HCT116 (cell line): ENCODE measurements at regions not wholly inside any gene's neighbourhood (a gene's known extent, or its start where the extent isn't known, plus 50 kb on each side); places are given as distances from the start of the nearest gene placed in this dataset.

ENCODE experiments used
- ATAC-seq: fragments of 200-7000 bp; cut with Tn5 transposase; 2 replicates; pipeline ENCODE4 v1.9.1; 2020; ENCODE audit warnings: mild to moderate bottlenecking, moderate library complexity
- BruUV-seq: library from RNA; stranded (reverse); fragments of 400-500 nt; replicated peaks from 2 replicates; lab custom pipeline; 2021; lab: Mats Ljungman, UMichigan
- CTCF ChIA-PET: fragments of 300-600 bp; sonication (Branson Sonifier 250); formaldehyde crosslinking; loops from one replicate; lab custom pipeline; 2021; ENCODE audit warnings: antibody characterized with exemption; lab: Charles Lee
- POLR2A ChIA-PET: fragments of 300-600, 350-600 bp; sonication (Branson Sonifier 250); formaldehyde crosslinking; loops from one replicate; lab custom pipeline; 2021; ENCODE audit warnings: antibody characterized with exemption; lab: Charles Lee
- RAD21 ChIA-PET, 2 experiments: fragments of 300-600 bp; sonication (Branson Sonifier 250); formaldehyde crosslinking; loops; one replicate each; lab custom pipeline; 2023; ENCODE audit warnings: low total read pairs in 2 of 2; ENCODE audit not compliant: uncharacterized antibody in 2 of 2, unreplicated experiment in 2 of 2, low non-redundant PET in 1 of 2; lab: Charles Lee
- DNase-seq: peaks from one replicate; pipeline ENCODE4 v3.0.0-alpha.2; 2010; ENCODE audit warnings: low read depth, low spot score
- H2AFZ ChIP-seq: fragments of 200-600 bp; shearing (Covaris generic), sonication (generic); 2 replicates; pipeline ENCODE4 v1.6.1; 2017; ENCODE audit warnings: low read depth, mixed run types, mixed read lengths, antibody characterized with exemption, low read length; ENCODE audit not compliant: poor library complexity, severe bottlenecking
- H3K27ac ChIP-seq: 2 replicates; pipeline ENCODE4 v1.5.1; 2012; ENCODE audit warnings: low read depth, low read length
- H3K27me3 ChIP-seq: fragments of 200-600 bp; sonication (generic); 2 replicates; pipeline ENCODE4 v1.6.1; 2016; ENCODE audit warnings: mixed run types, low read length, mixed read lengths; ENCODE audit not compliant: insufficient read depth
- H3K36me3 ChIP-seq, 2 experiments: fragments of 200-500 bp in 1 of 2; fragments of 200-600 bp in 1 of 2; sonication (Bioruptor generic) in 1 of 2; sonication (generic) in 1 of 2; 2 replicates each; pipeline versions ENCODE4 v1.5.1 to v1.6.1; 2014 to 2016; ENCODE audit warnings: low read length in 2 of 2, inconsistent platforms in 1 of 2, mixed read lengths in 1 of 2, mixed run types in 1 of 2; ENCODE audit not compliant: insufficient read depth in 2 of 2, control insufficient read depth in 1 of 2
- H3K4me1 ChIP-seq, 2 experiments: fragments of 200-600 bp in 1 of 2; sonication (generic) in 1 of 2; 2 replicates each; pipeline versions ENCODE4 v1.5.1 to v1.6.1; 2012 to 2017; ENCODE audit warnings: low read length in 2 of 2, inconsistent platforms in 1 of 2, mild to moderate bottlenecking in 1 of 2, mixed read lengths in 1 of 2, mixed run types in 1 of 2, moderate library complexity in 1 of 2; ENCODE audit not compliant: insufficient read depth in 2 of 2, control insufficient read depth in 1 of 2
- H3K4me2 ChIP-seq: fragments of 200-600 bp; sonication (generic); 2 replicates; pipeline ENCODE4 v1.6.1; 2017; ENCODE audit warnings: mixed run types, low read length, mixed read lengths
- H3K4me3 ChIP-seq, 2 experiments: fragments of 200-600 bp in 1 of 2; sonication (generic) in 1 of 2; replicated peaks in 1 of 2; 2 replicates each; pipeline ENCODE4 v1.5.1; 2011 to 2016; ENCODE audit warnings: low read length in 2 of 2, control low read depth in 1 of 2, low read depth in 1 of 2, mild to moderate bottlenecking in 1 of 2, mixed read lengths in 1 of 2, mixed run types in 1 of 2
- H3K79me2 ChIP-seq: fragments of 200-600 bp; sonication (generic); 2 replicates; pipeline ENCODE4 v1.6.1; 2017; ENCODE audit warnings: mild to moderate bottlenecking, mixed run types, low read length, moderate library complexity, mixed read lengths; ENCODE audit not compliant: insufficient read depth
- H3K9ac ChIP-seq: fragments of 200-600 bp; sonication (generic); 2 replicates; pipeline ENCODE4 v1.6.1; 2016; ENCODE audit warnings: low read length, mixed read lengths
- H3K9me2 ChIP-seq: fragments of 200-600 bp; sonication (generic), shearing (Covaris generic); 2 replicates; pipeline ENCODE4 v1.6.1; 2017; ENCODE audit warnings: mixed run types, mild to moderate bottlenecking, moderate library complexity; ENCODE audit not compliant: insufficient read depth
- H3K9me3 ChIP-seq, 2 experiments: fragments of 200-500 bp in 1 of 2; fragments of 200-600 bp in 1 of 2; sonication (Bioruptor generic) in 1 of 2; sonication (generic) in 1 of 2; 2 replicates each; pipeline ENCODE4 v1.6.1; 2014 to 2017; ENCODE audit warnings: low read length in 2 of 2, mixed read lengths in 2 of 2, inconsistent platforms in 1 of 2, low read depth in 1 of 2, mild to moderate bottlenecking in 1 of 2, mixed run types in 1 of 2, moderate library complexity in 1 of 2; ENCODE audit not compliant: control insufficient read depth in 1 of 2, insufficient read depth in 1 of 2
- H4K20me1 ChIP-seq: fragments of 200-600 bp; sonication (generic), shearing (Covaris generic); 2 replicates; pipeline ENCODE4 v1.6.1; 2017; ENCODE audit warnings: mixed run types, mild to moderate bottlenecking, moderate library complexity; ENCODE audit not compliant: insufficient read depth
- EGR1 ChIP-seq: IDR thresholded peaks from 2 replicates; pipeline ENCODE4 v1.6.1; 2012; ENCODE audit warnings: low read depth
- ELF1 ChIP-seq: IDR thresholded peaks from 2 replicates; pipeline ENCODE4 v1.6.1; 2012; ENCODE audit warnings: low read depth, borderline replicate concordance
- JUND ChIP-seq: IDR thresholded peaks from 2 replicates; pipeline ENCODE4 v1.6.1; 2012
- POLR2A ChIP-seq: IDR thresholded peaks from 2 replicates; pipeline ENCODE4 v1.7.0; 2011; ENCODE audit warnings: borderline replicate concordance; ENCODE audit not compliant: insufficient read depth, insufficient read length; ENCODE audit errors: extremely low read depth
- RAD21 ChIP-seq: IDR thresholded peaks from 2 replicates; pipeline ENCODE4 v1.6.1; 2012; ENCODE audit warnings: low read depth, mild to moderate bottlenecking
- SP1 ChIP-seq: IDR thresholded peaks from 2 replicates; pipeline ENCODE4 v1.6.1; 2012; ENCODE audit warnings: low read depth
- SRF ChIP-seq: IDR thresholded peaks from 2 replicates; pipeline ENCODE4 v1.6.1; 2012; ENCODE audit warnings: low read depth
- ZFX ChIP-seq: fragments of 450-650 bp; IDR thresholded peaks from 2 replicates; pipeline ENCODE4 v1.6.1; 2017
- ZNF274 ChIP-seq: fragments of 200-500 bp; sonication (Bioruptor generic); IDR thresholded peaks from 2 replicates; pipeline ENCODE4 v1.6.1; 2014; ENCODE audit warnings: mild to moderate bottlenecking, low read depth, low read length, inconsistent platforms
- intact Hi-C: fragments of 100-400 bp; cut with micrococcal nuclease; formaldehyde crosslinking; loops from 2 replicates; pipeline ENCODE4 v1.10.0; 2022
- TF ChIP-seq, protein P1 (sequence below): IDR thresholded peaks from 2 replicates; pipeline ENCODE4 v1.6.1; 2012
- TF ChIP-seq, protein P2 (sequence below): IDR thresholded peaks from 2 replicates; pipeline ENCODE4 v1.6.1; 2011; ENCODE audit warnings: mild to moderate bottlenecking, low read length, moderate library complexity; ENCODE audit not compliant: insufficient replicate concordance; ENCODE audit errors: extremely low read depth
- TF ChIP-seq, protein P3 (sequence below): IDR thresholded peaks from 2 replicates; pipeline ENCODE4 v1.6.1; 2012; ENCODE audit warnings: low read depth

DNA sequence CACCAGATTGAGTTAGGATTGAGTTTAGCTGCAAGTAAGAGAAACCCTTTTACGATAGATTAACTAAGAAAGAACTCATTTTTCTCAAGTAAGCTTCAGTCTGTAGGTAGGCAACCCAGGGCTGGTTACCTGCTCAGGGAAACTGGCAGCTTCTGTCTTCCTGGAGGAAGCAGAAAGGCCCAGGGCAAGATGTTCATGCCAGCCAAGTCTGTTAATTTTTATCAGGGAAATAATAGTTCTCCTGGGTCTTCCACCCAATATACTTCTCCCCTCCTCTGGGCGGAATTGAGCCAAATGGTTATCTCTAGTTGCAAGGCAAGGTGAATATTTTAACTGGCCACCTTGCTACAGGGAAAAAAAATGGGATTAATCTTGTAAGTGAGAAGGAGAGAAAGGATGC is 98.2 kb downstream of the UTRN start:
- no peak overlapping the region for H3K4me2 ChIP-seq
- CTCF ChIA-PET: no interaction called here
- no peak overlapping the region for H3K9ac ChIP-seq
- no peaks in the 10 kb centered on the region for H3K79me2 ChIP-seq
- DNase-seq (no peak), ATAC-seq (no peak)
- no peaks in the 10 kb centered on the region for H3K9me3 ChIP-seq
- H3K4me1 ChIP-seq: no peaks in the 10 kb centered on the region
- POLR2A ChIA-PET: no interaction called here
- RAD21 ChIA-PET: no interaction called here
- H3K27ac ChIP-seq: no peak overlapping the region
- no peak for TF ChIP-seq ZFX
- no peak for TF ChIP-seq POLR2A
- TF ChIP-seq, protein P1, sequence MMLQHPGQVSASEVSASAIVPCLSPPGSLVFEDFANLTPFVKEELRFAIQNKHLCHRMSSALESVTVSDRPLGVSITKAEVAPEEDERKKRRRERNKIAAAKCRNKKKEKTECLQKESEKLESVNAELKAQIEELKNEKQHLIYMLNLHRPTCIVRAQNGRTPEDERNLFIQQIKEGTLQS: no peak
- TF ChIP-seq, protein P2, sequence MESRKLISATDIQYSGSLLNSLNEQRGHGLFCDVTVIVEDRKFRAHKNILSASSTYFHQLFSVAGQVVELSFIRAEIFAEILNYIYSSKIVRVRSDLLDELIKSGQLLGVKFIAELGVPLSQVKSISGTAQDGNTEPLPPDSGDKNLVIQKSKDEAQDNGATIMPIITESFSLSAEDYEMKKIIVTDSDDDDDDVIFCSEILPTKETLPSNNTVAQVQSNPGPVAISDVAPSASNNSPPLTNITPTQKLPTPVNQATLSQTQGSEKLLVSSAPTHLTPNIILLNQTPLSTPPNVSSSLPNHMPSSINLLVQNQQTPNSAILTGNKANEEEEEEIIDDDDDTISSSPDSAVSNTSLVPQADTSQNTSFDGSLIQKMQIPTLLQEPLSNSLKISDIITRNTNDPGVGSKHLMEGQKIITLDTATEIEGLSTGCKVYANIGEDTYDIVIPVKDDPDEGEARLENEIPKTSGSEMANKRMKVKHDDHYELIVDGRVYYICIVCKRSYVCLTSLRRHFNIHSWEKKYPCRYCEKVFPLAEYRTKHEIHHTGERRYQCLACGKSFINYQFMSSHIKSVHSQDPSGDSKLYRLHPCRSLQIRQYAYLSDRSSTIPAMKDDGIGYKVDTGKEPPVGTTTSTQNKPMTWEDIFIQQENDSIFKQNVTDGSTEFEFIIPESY: no peak
- TF ChIP-seq EGR1: no peak
- no peak for TF ChIP-seq SP1
- TF ChIP-seq, protein P3, sequence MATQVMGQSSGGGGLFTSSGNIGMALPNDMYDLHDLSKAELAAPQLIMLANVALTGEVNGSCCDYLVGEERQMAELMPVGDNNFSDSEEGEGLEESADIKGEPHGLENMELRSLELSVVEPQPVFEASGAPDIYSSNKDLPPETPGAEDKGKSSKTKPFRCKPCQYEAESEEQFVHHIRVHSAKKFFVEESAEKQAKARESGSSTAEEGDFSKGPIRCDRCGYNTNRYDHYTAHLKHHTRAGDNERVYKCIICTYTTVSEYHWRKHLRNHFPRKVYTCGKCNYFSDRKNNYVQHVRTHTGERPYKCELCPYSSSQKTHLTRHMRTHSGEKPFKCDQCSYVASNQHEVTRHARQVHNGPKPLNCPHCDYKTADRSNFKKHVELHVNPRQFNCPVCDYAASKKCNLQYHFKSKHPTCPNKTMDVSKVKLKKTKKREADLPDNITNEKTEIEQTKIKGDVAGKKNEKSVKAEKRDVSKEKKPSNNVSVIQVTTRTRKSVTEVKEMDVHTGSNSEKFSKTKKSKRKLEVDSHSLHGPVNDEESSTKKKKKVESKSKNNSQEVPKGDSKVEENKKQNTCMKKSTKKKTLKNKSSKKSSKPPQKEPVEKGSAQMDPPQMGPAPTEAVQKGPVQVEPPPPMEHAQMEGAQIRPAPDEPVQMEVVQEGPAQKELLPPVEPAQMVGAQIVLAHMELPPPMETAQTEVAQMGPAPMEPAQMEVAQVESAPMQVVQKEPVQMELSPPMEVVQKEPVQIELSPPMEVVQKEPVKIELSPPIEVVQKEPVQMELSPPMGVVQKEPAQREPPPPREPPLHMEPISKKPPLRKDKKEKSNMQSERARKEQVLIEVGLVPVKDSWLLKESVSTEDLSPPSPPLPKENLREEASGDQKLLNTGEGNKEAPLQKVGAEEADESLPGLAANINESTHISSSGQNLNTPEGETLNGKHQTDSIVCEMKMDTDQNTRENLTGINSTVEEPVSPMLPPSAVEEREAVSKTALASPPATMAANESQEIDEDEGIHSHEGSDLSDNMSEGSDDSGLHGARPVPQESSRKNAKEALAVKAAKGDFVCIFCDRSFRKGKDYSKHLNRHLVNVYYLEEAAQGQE: no peak
- no peak for TF ChIP-seq ZNF274
- no peak for TF ChIP-seq ELF1
- TF ChIP-seq RAD21: no peak
- no peak for TF ChIP-seq SRF
- no peak for TF ChIP-seq JUND
- no peaks in the 10 kb centered on the region for H4K20me1 ChIP-seq
- intact Hi-C loops: no loop called here
- no TSS peak for BruUV-seq
- H3K36me3 ChIP-seq: no peaks in the 10 kb centered on the region
- no peak overlapping the region for H2AFZ ChIP-seq
- no peaks in the 10 kb centered on the region for H3K27me3 ChIP-seq
- H3K9me2 ChIP-seq: no peaks in the 10 kb centered on the region; the same call in 1 of the 2 replicates
- no peak overlapping the region for H3K4me3 ChIP-seq
